HG03378 (cell line): ENCODE measurements at regions not wholly inside any gene's neighbourhood (a gene's known extent, or its start where the extent isn't known, plus 50 kb on each side); places are given as distances from the start of the nearest gene placed in this dataset.

Experiments used
- ATAC-seq: cut with Tn5 transposase; IDR thresholded peaks from one replicate; pipeline ENCODE4 v1.9.1; 2021; ENCODE audit warnings: mild to moderate bottlenecking, moderate library complexity; ENCODE audit not compliant: unreplicated experiment

DNA sequence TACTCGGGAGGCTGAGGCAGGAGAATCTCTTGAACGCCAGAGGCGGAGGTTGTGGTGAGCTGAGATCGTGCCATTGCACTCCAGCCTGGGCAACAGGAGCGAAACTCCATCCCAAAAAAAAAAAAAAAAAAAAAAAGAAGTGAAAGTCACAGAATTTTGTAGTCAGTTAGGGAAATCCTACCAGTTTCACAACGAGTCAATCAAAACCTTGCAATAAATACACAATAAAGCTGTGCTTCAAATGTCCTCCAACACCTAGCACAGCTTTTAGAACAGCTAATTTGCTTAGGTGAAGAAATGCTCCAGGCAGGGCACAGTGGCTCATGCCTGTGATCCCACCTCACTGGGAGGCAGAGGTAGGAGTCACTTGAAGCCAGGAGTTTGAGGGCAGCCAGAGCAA lies 112.8 kb upstream of the ATF7IP start:
- ATAC-seq = no peak

DNA sequence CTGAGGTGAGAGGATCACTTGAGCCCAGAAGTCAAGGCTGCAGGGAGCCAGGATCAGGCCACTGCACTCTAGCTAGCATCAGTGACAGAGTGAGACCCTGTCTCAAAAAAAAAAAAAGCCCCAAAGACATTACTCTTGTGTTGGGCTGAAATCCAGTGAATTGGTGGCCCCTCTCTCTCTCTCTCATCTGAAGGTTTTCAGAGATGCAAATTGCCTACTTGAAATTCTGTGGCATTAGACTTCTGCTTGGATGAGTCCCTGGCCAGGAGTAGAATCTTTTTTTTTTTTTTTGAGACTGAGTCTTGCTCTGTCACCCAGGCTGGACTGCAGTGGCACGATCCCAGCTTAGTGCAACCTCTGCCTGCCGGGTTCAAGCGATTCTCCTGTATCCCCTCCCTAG lies 112.0 kb upstream of the ATF7IP start:
- ATAC-seq = no peak

GRCh38 chr12:14254781-14255180 lies 110.7 kb upstream of the ATF7IP start:
- ATAC-seq = no peak

GRCh38 chr12:14256121-14256520 lies 109.4 kb upstream of the ATF7IP start:
- no peak for ATAC-seq

DNA sequence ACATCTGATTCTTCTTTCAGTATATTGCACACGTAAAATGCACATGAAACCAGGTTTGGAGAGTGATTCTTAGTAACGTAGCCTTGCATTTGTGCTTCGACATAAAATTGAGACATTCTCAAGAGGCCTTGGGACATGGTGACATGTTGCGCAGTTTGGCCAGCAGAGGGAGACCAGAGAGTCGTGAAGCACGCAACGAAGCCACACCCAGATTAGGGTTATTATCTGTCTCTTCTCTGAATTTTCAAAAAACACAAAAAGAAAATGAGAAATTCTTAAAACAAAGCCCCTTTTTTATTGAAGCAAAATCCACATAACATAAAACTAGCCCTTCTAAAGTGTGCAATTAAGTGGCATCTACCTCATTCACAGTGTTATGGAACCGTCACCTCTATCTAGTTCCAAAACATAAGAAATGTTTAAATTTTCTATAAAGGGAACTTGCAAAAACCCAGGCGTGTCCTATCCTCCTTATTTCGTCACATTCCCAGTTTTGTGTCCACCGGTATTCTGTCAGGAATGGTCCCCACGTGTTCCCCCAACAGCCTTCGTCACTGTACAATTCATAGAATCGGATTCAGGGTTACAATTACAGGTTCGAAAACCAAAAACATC lies 108.8 kb upstream of the ATF7IP start:
- no peak for ATAC-seq

DNA sequence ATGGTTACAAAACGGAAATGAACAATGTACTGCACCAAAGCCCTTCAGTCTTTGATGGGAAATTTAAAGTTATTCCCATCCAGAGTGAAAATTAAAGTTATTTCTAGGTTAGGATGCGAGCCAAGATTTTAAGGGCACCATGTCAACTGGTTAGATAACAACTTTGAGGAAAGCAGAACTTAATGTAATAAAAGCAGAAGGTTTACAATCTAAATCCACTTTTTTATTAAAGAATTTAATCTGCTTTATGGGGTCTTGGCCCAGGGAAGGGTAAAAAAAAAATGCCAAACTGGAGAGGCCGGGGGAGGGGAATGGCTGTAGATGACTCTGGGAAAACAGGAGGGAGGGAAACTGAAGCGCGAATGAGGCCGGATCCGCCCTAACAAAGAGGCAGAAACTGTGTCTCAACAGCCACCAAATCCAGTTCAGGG lies 108.2 kb upstream of the ATF7IP start:
- no peak for ATAC-seq

GRCh38 chr12:14257734-14258574 lies 107.5 kb upstream of the ATF7IP start:
- peak; percentile 67 for ATAC-seq

GRCh38 chr12:14258575-14258940 lies 106.9 kb upstream of the ATF7IP start:
- no peak for ATAC-seq

GRCh38 chr12:14259481-14260010 lies 105.9 kb upstream of the ATF7IP start:
- no peak for ATAC-seq

DNA sequence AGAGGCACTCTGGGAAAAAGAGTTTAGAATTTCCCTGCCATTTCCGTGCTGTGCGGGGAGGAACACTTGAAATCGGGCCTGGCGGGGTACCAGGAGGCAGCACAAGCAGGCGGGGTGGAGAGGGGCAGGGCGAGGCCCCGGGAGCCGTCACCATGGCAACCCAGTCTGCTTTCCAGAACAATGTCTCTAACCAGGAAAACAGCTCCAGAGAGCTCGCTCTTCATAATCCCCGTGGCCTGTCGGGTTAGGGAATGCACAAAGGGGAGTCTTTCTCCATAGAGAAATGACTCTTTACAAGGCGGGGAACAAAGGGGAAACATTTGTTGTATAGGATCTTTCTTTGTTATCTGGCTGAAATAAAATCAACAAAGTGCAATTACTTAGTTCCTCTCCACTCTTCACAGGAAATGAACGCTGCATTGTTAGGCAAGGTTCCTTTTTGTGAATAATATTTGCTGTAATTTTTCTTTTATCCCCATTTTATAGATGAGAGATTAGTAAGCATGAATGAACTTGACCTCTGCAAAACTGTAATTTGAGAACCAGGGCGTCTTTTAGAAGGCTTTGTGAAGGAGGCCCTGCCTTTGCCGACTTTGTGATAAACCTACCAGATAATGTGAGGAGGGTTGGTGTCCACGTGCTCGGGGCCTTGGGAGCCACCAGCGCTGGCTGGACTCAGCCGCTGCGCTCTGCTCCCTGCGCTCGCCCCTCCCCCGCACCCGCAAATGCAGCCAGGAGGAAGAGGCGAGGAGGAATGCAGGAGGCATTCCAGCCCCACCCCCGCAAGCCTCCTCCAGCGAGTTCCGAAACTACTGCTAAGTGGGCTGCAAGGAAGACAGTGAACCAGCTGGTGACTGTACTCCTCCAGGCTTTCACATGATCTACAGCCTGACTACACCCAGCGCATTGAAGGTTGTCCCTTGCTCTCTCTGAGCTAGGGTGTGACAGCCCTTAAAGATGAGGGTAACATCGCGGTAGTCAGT lies 105.2 kb upstream of the ATF7IP start:
- ATAC-seq = no peak

DNA sequence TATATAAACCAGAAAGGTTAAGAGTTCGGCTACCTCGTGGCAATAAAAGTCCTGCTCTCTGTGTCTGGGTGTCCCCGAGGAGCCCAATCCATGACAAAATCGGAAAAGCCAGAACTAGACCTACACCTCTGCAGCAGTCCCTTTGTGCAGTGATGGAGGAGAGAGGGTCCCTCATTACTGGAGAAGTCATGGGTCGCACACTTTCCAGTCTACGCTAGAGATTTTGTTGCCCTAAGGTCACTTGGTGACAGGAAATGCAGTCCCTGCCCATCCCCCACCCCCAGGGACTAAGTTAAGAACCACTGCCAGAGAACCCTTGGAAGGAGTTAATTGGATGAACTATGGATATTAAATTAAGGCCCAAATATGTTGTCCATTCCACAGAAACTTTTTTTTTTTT lies 104.4 kb upstream of the ATF7IP start:
- no peak for ATAC-seq

GRCh38 chr12:14261861-14262260 lies 103.6 kb upstream of the ATF7IP start:
- ATAC-seq = no peak

DNA sequence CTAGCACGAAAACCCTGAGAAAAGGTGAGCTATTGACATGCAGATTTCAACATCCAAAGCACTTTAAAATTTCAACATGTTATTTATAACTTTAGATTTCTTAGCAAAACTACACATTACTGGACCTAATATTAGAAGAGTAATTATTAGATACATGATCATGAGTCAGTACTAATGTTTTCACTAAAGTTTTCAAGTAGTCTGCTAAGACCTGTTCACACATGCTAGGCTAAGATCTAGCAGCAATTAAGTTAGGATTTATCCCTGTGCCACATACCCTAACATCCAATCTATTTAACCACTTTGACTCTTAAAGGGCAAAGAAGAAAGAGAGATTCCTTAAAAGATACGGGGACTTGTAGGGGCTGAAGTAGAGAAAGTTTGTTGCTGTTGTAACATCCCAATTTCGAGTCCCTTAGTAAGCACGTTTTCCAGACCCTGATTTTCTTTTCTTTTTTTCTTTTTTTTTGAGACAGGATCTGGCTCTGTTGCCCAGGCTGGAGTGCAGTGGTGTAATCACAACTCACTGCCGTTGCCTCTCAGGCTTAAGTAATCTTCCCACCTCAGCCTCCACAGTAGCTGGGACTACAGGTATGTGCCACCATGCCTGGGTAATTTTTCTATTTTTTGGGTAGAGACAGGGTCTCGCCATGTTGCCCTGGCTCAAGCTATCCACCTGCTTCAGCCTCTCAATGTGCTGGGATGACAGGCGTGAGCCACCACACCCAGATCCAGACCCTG lies 102.5 kb upstream of the ATF7IP start:
- no peak for ATAC-seq

- no peak for ATAC-seq
These were observed 101.7 kb upstream of the ATF7IP start for GRCh38 chr12:14263742-14264141.

DNA sequence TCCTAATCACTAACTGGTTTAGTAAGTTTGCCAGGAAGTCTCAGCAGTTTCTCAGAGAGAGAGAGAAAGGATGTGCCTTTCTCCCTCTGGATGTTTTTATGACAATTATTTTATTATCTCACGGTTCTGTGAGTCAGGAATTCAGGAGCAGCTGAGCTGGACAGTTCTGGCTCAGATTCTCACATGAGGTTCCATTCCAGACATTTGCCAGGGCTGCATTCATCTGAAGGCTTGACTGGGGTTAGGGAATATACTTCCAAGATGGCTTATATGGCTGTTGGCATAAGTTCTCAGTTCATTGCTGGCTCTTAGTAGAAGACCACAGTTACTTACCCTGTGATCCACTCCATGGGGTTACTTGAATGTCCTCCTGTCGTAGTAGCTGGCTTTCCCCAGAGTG lies 101.2 kb upstream of the ATF7IP start:
- no peak for ATAC-seq

DNA sequence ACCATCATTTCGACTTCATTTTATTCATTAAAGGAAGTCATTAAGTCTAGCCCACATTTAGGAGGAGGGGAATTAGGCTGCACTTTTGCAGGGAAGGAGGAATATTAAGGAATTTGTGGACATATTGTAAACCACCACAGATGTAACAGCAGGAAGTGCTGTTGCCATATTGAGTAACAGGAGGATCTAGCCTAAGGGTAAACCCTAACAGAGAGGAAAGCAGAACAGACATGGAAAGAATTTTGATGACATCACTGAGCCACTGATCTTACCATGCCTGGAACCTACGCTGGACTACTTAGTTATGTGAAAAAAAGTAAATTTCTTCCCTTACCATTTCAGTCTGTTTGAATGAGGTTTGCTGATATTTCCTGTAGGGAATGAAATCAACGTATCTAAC lies 100.7 kb upstream of the ATF7IP start:
- ATAC-seq = no peak

DNA sequence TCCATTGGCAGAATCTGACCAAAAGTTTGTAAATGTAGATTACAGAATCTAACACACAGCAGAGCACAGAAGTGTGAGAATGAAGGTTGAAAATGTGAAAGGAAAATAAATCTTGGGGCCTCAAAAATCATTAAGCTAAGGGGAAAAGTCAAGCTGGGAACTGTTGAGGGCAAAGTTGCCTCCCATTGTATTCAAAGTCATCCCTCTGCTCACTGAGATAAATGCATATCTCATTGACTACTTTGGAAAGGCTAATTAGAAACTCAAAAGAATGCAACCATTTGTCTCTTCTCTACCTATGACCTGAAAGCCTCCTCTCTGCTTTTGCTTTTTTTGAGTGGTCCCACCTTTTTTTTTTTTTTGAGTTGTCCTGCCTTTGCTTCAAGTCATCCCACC lies 97.4 kb upstream of the ATF7IP start:
- ATAC-seq = no peak

GRCh38 chr12:14270392-14270791 lies 95.1 kb upstream of the ATF7IP start:
- ATAC-seq = no peak

- no peak for ATAC-seq
These were observed 92.2 kb upstream of the ATF7IP start for GRCh38 chr12:14272956-14273912.
